Right lobe of liver (tissue), 6 donors: ENCODE measurements at regions not wholly inside any gene's neighbourhood (a gene's known extent, or its start where the extent isn't known, plus 50 kb on each side); places are given as distances from the start of the nearest gene placed in this dataset.

Experiments used
- ATAC-seq, 4 donors: fragments of 200-7000 bp; cut with Tn5 transposase; one replicate each; pipeline ENCODE4 v1.9.1; 2020; ENCODE audit warnings: mild to moderate bottlenecking in 4 of 4, moderate library complexity in 4 of 4
- DNase-seq, 3 donors: peaks; one replicate each; pipeline ENCODE4 v3.0.0-alpha.2; 2020
- H3K27ac ChIP-seq, 3 donors: fragments of 200-600 bp; one replicate each; pipeline ENCODE4 v1.8.0; 2022
- H3K27me3 ChIP-seq, 2 donors: fragments of 200-600 bp; one replicate each; pipeline ENCODE4 v1.8.0; 2022
- H3K36me3 ChIP-seq, 4 donors: fragments of 200-600 bp; sonication (generic) in 1 of 4; one replicate each; pipeline versions ENCODE4 v1.5.1 to v1.8.0; 2017 to 2022; ENCODE audit warnings: control low read depth in 1 of 4
- H3K4me1 ChIP-seq, 4 donors: fragments of 200-600 bp; sonication (generic) in 1 of 4; one replicate each; pipeline versions ENCODE4 v1.5.1 to v1.8.0; 2017 to 2022; ENCODE audit warnings: control low read depth in 1 of 4
- H3K4me3 ChIP-seq, 3 donors: fragments of 200-600 bp; one replicate each; pipeline ENCODE4 v1.8.0; 2022
- H3K9me3 ChIP-seq, 4 donors: fragments of 200-600 bp; sonication (generic) in 1 of 4; one replicate each; pipeline versions ENCODE4 v1.5.1 to v1.8.0; 2017 to 2022; ENCODE audit warnings: control low read depth in 1 of 4
- POLR2A ChIP-seq: fragments of 450-650 bp; IDR thresholded peaks from one replicate; pipeline ENCODE4 v1.6.1; 2017; ENCODE audit warnings: antibody characterized with exemption, mild to moderate bottlenecking
- WGBS: methylation state at CpG from one replicate; pipeline ENCODE4 v1.1.6; 2018; ENCODE audit warnings: low coverage, low lambda C conversion rate; ENCODE audit not compliant: insufficient coverage; ENCODE audit errors: missing lambda C conversion rate; 5-methylcytosine and 5-hydroxymethylcytosine counted together
- intact Hi-C, 2 donors: fragments of 100-400 bp; cut with DNase I; formaldehyde crosslinking; loops; one replicate each; pipeline versions ENCODE4 v1.11.2 to v1.14.1; 2022
- TF ChIP-seq, protein P1 (sequence below), 4 donors: fragments of 200-600 bp in 3 of 4; fragments of 450-650 bp in 1 of 4; IDR thresholded peaks; one replicate each; pipeline versions ENCODE4 v1.5.1 to v1.8.0; 2016 to 2022; ENCODE audit warnings: antibody characterized with exemption in 4 of 4, mild to moderate bottlenecking in 2 of 4
- donor health status: DM: no; HTN: yes; CAD: no.
- donor health status: DM: no; HTN: no; CAD: no.
- donor health status: DM: no; HTN: no; CAD: no.
- donor health status: DM: no; HTN: yes; CAD: no.
- donor health status: DM: no; HTN: yes; CAD: no.

DNA sequence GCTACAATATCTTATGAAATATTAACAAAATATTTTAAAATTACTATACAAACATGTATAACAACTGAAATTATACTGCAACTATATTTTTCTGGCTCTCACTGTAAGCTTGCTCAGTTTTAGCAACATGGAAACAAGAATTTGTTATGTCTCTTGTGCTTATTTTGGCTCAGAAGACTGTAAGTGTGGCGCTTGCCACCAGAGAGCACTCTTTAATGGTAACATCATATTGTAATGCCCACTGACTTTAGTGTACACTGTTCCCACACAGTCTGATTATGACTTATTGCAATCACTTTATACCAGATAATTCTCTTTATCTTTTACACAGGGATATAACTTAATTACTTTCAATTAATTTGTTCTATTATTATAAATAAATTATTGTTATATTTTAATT is 1500.6 kb upstream of the TMEFF2 start:
- Histone ChIP-seq H3K27me3 (no peaks in the 10 kb centered on the region), H3K27ac (no peak overlapping the region)
- intact Hi-C loops: no loop called here

DNA sequence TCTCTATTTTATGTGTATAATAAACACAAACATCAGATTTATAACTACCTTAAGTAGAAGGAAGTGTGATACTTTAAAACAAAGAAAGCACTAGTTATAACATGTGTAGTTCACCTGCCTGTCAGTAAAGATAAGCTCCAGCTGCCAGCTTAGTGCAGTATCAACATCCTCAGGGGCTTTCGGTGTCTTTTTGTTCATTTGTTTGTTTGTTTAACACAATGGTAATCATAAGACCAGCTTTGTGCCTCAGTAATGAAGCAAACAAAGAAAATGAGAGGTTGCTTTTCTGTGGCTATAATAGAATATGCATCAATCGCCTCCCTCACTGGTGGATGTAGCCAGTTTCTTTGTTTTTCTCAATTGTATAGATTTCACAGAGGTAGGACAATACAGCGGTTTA is 1499.0 kb upstream of the TMEFF2 start:
- H3K4me1 ChIP-seq: no peaks in the 10 kb centered on the region
- DNase-seq (no peak), ATAC-seq (no peak)
- intact Hi-C loops: no loop called here
- no peak overlapping the region for H3K4me3 ChIP-seq
- no peaks in the 10 kb centered on the region for H3K27me3 ChIP-seq
- H3K9me3 ChIP-seq: no peaks in the 10 kb centered on the region
- H3K27ac ChIP-seq: no peak overlapping the region
- no peaks in the 10 kb centered on the region for H3K36me3 ChIP-seq
- WGBS: 50% methylated on average over 3 of the region's 3 CpGs
- TF ChIP-seq, protein P1, sequence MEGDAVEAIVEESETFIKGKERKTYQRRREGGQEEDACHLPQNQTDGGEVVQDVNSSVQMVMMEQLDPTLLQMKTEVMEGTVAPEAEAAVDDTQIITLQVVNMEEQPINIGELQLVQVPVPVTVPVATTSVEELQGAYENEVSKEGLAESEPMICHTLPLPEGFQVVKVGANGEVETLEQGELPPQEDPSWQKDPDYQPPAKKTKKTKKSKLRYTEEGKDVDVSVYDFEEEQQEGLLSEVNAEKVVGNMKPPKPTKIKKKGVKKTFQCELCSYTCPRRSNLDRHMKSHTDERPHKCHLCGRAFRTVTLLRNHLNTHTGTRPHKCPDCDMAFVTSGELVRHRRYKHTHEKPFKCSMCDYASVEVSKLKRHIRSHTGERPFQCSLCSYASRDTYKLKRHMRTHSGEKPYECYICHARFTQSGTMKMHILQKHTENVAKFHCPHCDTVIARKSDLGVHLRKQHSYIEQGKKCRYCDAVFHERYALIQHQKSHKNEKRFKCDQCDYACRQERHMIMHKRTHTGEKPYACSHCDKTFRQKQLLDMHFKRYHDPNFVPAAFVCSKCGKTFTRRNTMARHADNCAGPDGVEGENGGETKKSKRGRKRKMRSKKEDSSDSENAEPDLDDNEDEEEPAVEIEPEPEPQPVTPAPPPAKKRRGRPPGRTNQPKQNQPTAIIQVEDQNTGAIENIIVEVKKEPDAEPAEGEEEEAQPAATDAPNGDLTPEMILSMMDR (IDR thresholded peaks at IDR 0.05): no peak
- TF ChIP-seq POLR2A: no peak

More for the DNA sequence above, 1500.6 kb upstream of the TMEFF2 start:
- Histone ChIP-seq H3K36me3 (no peaks in the 10 kb centered on the region), H3K4me3 (no peak overlapping the region), H3K4me1 (no peaks in the 10 kb centered on the region), H3K9me3 (no peaks in the 10 kb centered on the region)
- TF ChIP-seq POLR2A: no peak
- TF ChIP-seq, protein P1 (IDR thresholded peaks at IDR 0.05): no peak
- DNase-seq (no peak), ATAC-seq (peak in 1 of 4 donors; percentile 28)
- WGBS: 35% methylated on average over 1 of the region's 1 CpG

DNA sequence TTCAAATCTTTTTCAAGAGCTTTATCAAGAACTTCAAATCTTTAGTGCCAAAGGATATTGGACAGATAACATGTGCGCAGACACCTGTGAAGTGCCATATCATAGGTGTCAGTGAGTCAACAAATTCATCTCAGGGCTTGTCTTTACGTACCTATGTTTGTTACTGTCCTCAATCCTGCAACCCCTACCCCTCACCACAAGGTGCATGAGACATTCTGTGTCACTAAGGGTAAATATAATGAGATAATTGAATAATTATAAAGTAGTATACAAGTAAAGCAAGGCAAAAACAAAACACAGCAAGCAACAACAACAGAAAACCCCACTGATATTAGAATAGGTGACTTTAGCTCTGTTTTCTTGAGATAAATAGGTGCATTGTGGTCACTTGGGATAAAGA is 1495.8 kb upstream of the TMEFF2 start:
- no peak overlapping the region for H3K27ac ChIP-seq
- no peak overlapping the region for H3K4me3 ChIP-seq
- intact Hi-C loops: no loop called here
- H3K4me1 ChIP-seq: no peaks in the 10 kb centered on the region
- no peaks in the 10 kb centered on the region for H3K27me3 ChIP-seq
- H3K9me3 ChIP-seq: no peaks in the 10 kb centered on the region
- no peak for DNase-seq
- TF ChIP-seq, protein P1 (IDR thresholded peaks at IDR 0.05): no peak
- no peak for TF ChIP-seq POLR2A
- H3K36me3 ChIP-seq: no peaks in the 10 kb centered on the region
- WGBS: 52% methylated on average over 2 of the region's 2 CpGs
- ATAC-seq: no peak

DNA sequence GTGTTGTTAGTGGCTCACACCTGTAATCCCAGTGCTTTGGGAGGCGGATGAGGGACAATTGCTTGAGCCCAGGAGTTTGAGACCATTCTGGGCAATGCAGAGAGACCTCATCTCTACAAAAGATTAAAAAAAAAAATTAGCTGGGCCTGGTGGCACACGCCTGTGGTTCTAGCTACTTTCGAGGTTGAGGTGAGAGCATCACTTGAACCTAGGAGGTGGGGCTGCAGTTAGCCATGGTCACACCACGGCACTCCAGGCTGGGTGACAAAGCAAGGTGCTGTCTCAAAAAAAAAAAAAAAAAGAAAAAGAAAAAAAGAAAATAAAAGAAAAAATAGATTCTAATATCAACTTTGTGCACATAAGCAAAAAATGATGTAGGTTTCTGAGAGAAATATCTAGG is 1492.5 kb upstream of the TMEFF2 start:
- 59% methylated on average over 4 of the region's 4 CpGs for WGBS
- H3K9me3 ChIP-seq: no peaks in the 10 kb centered on the region
- H3K4me1 ChIP-seq: no peaks in the 10 kb centered on the region
- DNase-seq (no peak), ATAC-seq (no peak)
- no peak for TF ChIP-seq POLR2A
- TF ChIP-seq, protein P1 (IDR thresholded peaks at IDR 0.05): no peak
- H3K27me3 ChIP-seq: no peaks in the 10 kb centered on the region
- H3K27ac ChIP-seq: no peak overlapping the region
- H3K36me3 ChIP-seq: no peaks in the 10 kb centered on the region
- intact Hi-C loops: no loop called here
- no peak overlapping the region for H3K4me3 ChIP-seq

DNA sequence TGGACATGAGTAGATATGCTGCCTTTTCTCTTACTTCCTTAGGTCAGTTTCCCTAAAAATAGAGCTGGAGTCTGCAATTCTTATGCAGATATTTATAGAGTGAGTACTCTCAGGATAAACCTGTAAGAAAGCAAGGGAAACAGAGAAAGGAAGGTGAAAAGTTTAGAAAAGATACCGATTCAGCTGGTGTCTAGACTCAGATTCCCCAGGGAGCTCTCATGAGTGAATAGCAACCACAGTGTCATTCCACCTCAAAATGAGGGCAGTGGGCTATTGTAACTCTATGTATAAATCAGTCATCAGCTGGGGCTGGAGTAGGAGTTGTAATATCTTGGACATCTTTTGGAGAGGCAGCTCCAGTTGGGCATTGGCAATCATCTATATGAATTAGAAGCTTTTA is 1485.1 kb upstream of the TMEFF2 start:
- 40% methylated on average over 1 of the region's 1 CpG for WGBS
- intact Hi-C loops: no loop called here
- TF ChIP-seq, protein P1 (IDR thresholded peaks at IDR 0.05): no peak
- TF ChIP-seq POLR2A: no peak
- H3K9me3 ChIP-seq: no peaks in the 10 kb centered on the region
- DNase-seq: no peak
- no peak for ATAC-seq
- H3K27ac ChIP-seq: no peak overlapping the region
- H3K27me3 ChIP-seq: no peaks in the 10 kb centered on the region
- H3K4me3 ChIP-seq: no peak overlapping the region
- H3K36me3 ChIP-seq: no peaks in the 10 kb centered on the region
- no peaks in the 10 kb centered on the region for H3K4me1 ChIP-seq
